HepG2 (cell line): ENCODE measurements at regions not wholly inside any gene's neighbourhood (a gene's known extent, or its start where the extent isn't known, plus 50 kb on each side); places are given as distances from the start of the nearest gene placed in this dataset.

Experiments
- ATAC-seq: fragments of 200-7000 bp; cut with Tn5 transposase; 3 replicates; pipeline ENCODE4 v1.9.1; 2020; ENCODE audit warnings: mild to moderate bottlenecking, moderate library complexity
- BruUV-seq: library from RNA; stranded (reverse); fragments of 400-500 nt; replicated peaks from 2 replicates; lab custom pipeline; 2021; lab: Mats Ljungman, UMichigan
- CTCF ChIA-PET: fragments of 300-600 bp; formaldehyde crosslinking; extraction: SDS; loops from one replicate; lab custom pipeline; 2021; ENCODE audit warnings: low total read pairs, inconsistent platforms, low intra/inter-chr PET ratio; lab: Yijun Ruan, JAX
- POLR2A ChIA-PET: fragments of 350-600 bp; sonication (Branson Sonifier 250); formaldehyde crosslinking; loops from one replicate; lab custom pipeline; 2020; ENCODE audit warnings: antibody characterized with exemption, inconsistent platforms; lab: Yijun Ruan, JAX
- DNase-seq: peaks from one replicate; pipeline ENCODE4 v3.0.0-alpha.2; 2015; ENCODE audit warnings: low spot score
- FAIRE-seq: peaks from 3 replicates; lab custom pipeline; 2011; peaks lifted over from hg19 to GRCh38; lab: Jason Lieb, UNC
- H2AFZ ChIP-seq: one replicate; pipeline ENCODE4 v1.6.1; 2011; ENCODE audit warnings: low read length, inconsistent platforms
- H3K27ac ChIP-seq: fragments of 300-600 bp; 3 replicates; pipeline ENCODE4 v1.8.0; 2011; ENCODE audit warnings: mixed run types, mild to moderate bottlenecking, mixed read lengths, low read length, inconsistent platforms; ENCODE audit not compliant: insufficient read depth; ENCODE audit errors: extremely low read length
- H3K27me3 ChIP-seq, 2 experiments: fragments of 200-600 bp in 1 of 2; 2 replicates in 1 of 2; 3 replicates in 1 of 2; pipeline versions ENCODE4 v1.6.0 to v1.8.0; 2011; ENCODE audit warnings: low read length in 2 of 2, mild to moderate bottlenecking in 2 of 2, moderate library complexity in 2 of 2, inconsistent platforms in 1 of 2; ENCODE audit not compliant: insufficient read depth in 2 of 2, control insufficient read depth in 1 of 2
- H3K36me3 ChIP-seq, 2 experiments: fragments of 200-600 bp in 1 of 2; replicated peaks in 1 of 2; 2 replicates in 1 of 2; 3 replicates in 1 of 2; pipeline versions ENCODE4 v1.5.1 to v1.8.0; 2011; ENCODE audit warnings: low read length in 2 of 2, inconsistent platforms in 1 of 2; ENCODE audit not compliant: insufficient read depth in 2 of 2, control insufficient read depth in 1 of 2
- H3K4me1 ChIP-seq: 2 replicates; pipeline ENCODE4 v1.5.1; 2012; ENCODE audit warnings: low read length, inconsistent platforms; ENCODE audit not compliant: insufficient read depth
- H3K4me2 ChIP-seq: 2 replicates; pipeline ENCODE4 v1.6.0; 2011; ENCODE audit warnings: low read depth, low read length, inconsistent platforms
- H3K4me3 ChIP-seq, 3 experiments: fragments of 200-600 bp in 1 of 3; sonication (generic), shearing (Covaris generic) in 1 of 3; replicated peaks in 1 of 3; 2 replicates each; pipeline ENCODE4 v1.5.1; 2011 to 2016; ENCODE audit warnings: low read length in 3 of 3, inconsistent platforms in 2 of 3, low read depth in 2 of 3, mild to moderate bottlenecking in 2 of 3, control low read depth in 1 of 3, mixed read lengths in 1 of 3; ENCODE audit not compliant: insufficient read depth in 1 of 3
- H3K79me2 ChIP-seq: one replicate; pipeline ENCODE4 v1.6.1; 2011; ENCODE audit warnings: low read length, inconsistent platforms; ENCODE audit not compliant: insufficient read depth
- H3K9ac ChIP-seq: 2 replicates; pipeline ENCODE4 v1.6.0; 2011; ENCODE audit warnings: mild to moderate bottlenecking, low read depth, low read length, inconsistent platforms; ENCODE audit not compliant: insufficient read depth
- H3K9me3 ChIP-seq: 2 replicates; pipeline ENCODE4 v1.5.1; 2012; ENCODE audit warnings: mild to moderate bottlenecking, low read length
- H4K20me1 ChIP-seq: 2 replicates; pipeline ENCODE4 v1.6.0; 2011; ENCODE audit warnings: inconsistent platforms, mild to moderate bottlenecking, low read length, moderate library complexity; ENCODE audit not compliant: insufficient read depth
- ERF ChIP-seq: IDR thresholded peaks from 2 replicates; pipeline ENCODE4 v1.6.1; 2018; ENCODE audit warnings: missing biosample characterization, missing genetic modification reagents
- MAFK ChIP-seq, 2 experiments: IDR thresholded peaks in 1 of 2; conservative IDR thresholded peaks in 1 of 2; 2 replicates each; pipeline ENCODE4 v1.6.1; 2011; ENCODE audit warnings: improper control_type of control experiment in 2 of 2, low read length in 2 of 2
- MED1 ChIP-seq: sonication (generic); formaldehyde crosslinking; IDR thresholded peaks from 2 replicates; pipeline ENCODE4 v1.4.0; 2020; ENCODE audit warnings: missing genetic modification reagents
- ONECUT2 ChIP-seq: sonication (generic); formaldehyde crosslinking; IDR thresholded peaks from 2 replicates; pipeline ENCODE4 v1.4.0; 2020; ENCODE audit warnings: missing genetic modification reagents
- SAFB2 ChIP-seq: sonication (generic); formaldehyde crosslinking; IDR thresholded peaks from 2 replicates; pipeline ENCODE4 v1.5.1; 2020; ENCODE audit warnings: missing genetic modification reagents, low read depth, mild to moderate bottlenecking, borderline replicate concordance
- ZC3H13 ChIP-seq: sonication (generic); formaldehyde crosslinking; IDR thresholded peaks from 2 replicates; pipeline ENCODE4 v1.8.1; 2023; ENCODE audit warnings: mild to moderate bottlenecking, missing genetic modification reagents, moderate library complexity
- ZFP82 ChIP-seq: sonication (generic); formaldehyde crosslinking; IDR thresholded peaks from 2 replicates; pipeline ENCODE4 v1.5.1; 2020; ENCODE audit warnings: mild to moderate bottlenecking, missing genetic modification reagents, borderline replicate concordance
- ZNF263 ChIP-seq: sonication (generic); formaldehyde crosslinking; IDR thresholded peaks from 2 replicates; pipeline ENCODE4 v1.4.0; 2020; ENCODE audit warnings: missing genetic modification reagents
- ZNF431 ChIP-seq: sonication (generic); formaldehyde crosslinking; IDR thresholded peaks from 2 replicates; pipeline ENCODE4 v1.9.0; 2022; ENCODE audit warnings: missing genetic modification reagents, low read depth, mild to moderate bottlenecking, borderline replicate concordance
- ZNF546 ChIP-seq: sonication (generic); formaldehyde crosslinking; conservative IDR thresholded peaks from 2 replicates; pipeline ENCODE4 v1.8.1; 2023; ENCODE audit warnings: mild to moderate bottlenecking, missing genetic modification reagents
- WGBS: methylation state at CpG from one replicate; pipeline ENCODE4 v1.1.6; 2017; ENCODE audit warnings: low lambda C conversion rate; 5-methylcytosine and 5-hydroxymethylcytosine counted together
- in situ Hi-C: cut with HindIII; loops from 2 replicates; pipeline ENCODE4 v1.10.0; 2017; ENCODE audit warnings: low pct_unique_long_range_greater_than_20kb; ENCODE audit not compliant: extremely low pct_ligation_motif_present
- intact Hi-C: fragments of 100-400 bp; cut with micrococcal nuclease; formaldehyde crosslinking; loops from one replicate; pipeline ENCODE4 v1.10.0; 2022; ENCODE audit not compliant: unreplicated experiment

GRCh38 chr12:131620520-131620919 is 90.4 kb upstream of the SFSWAP start (continued):
- no peak for TF ChIP-seq MED1 (CRISPR knock-in tag)
- TF ChIP-seq, all 625 proteins: peak for 0

GRCh38 chr12:131620946-131621681 is 89.8 kb upstream of the SFSWAP start:
- FAIRE-seq = no peak
- WGBS = 36% methylated on average over 5 of the region's 27 CpGs
- DNase-seq = no peak
- Histone ChIP-seq H3K27ac (no peak overlapping the region), H3K79me2 (no peaks in the 10 kb centered on the region), H3K4me1 (no peaks in the 10 kb centered on the region), H3K4me2 (no peak overlapping the region), H3K9me3 (no peaks in the 10 kb centered on the region), H3K4me3 (no peak overlapping the region), H3K36me3 (no peaks in the 10 kb centered on the region), H3K27me3 (peaks cover 23 to 76% of the 10 kb centered on the region in 2 experiments), H2AFZ (no peak overlapping the region), H3K9ac (no peak overlapping the region), H4K20me1 (0 out of 2 replicates have a peak, but pooled peaks cover 8% of the 10 kb centered on the region)
- ChIA-PET CTCF (no interaction called here), POLR2A (no interaction called here)
- in situ Hi-C loops (loop anchor here (25.0 kb wide), 1 partner anchor 391 kb away; no protein-coding TSS in a partner anchor), intact Hi-C loops (loop anchor here (5.0 kb wide), 1 partner anchor 274 kb away; no protein-coding TSS in a partner anchor)
- BruUV-seq = no TSS peak
- TF ChIP-seq ZNF263 (CRISPR knock-in tag) (0 out of 2 replicates have a peak, but pooled peaks have one; percentile 22), ZC3H13 (CRISPR knock-in tag) (no peak), SAFB2 (CRISPR knock-in tag) (no peak), ZNF431 (CRISPR knock-in tag) (no peak), MAFK (conservative IDR thresholded peaks at IDR 0.05 in 1 of 2, IDR thresholded peaks at IDR 0.05 in 1 of 2; ENCODE audit: low read length in 2 of 2) (no peak), ZFP82 (no peak), ERF (CRISPR knock-in tag) (no peak), ONECUT2 (CRISPR knock-in tag) (no peak), ZNF546 (no peak)
- no peak for ATAC-seq
